HPDE6-E6E7 (cell line): ENCODE measurements at regions not wholly inside any gene's neighbourhood (a gene's known extent, or its start where the extent isn't known, plus 50 kb on each side); places are given as distances from the start of the nearest gene placed in this dataset.
"Not testable (repeated sequence)": the region's sequence is repeated elsewhere in the genome, so short reads cannot be mapped to it uniquely, and the experiment has no call there.

Experiments used
- DNase-seq: peaks from one replicate; pipeline ENCODE4 v3.0.0; 2011; ENCODE audit warnings: missing footprints; ENCODE audit errors: extremely low spot score

DNA sequence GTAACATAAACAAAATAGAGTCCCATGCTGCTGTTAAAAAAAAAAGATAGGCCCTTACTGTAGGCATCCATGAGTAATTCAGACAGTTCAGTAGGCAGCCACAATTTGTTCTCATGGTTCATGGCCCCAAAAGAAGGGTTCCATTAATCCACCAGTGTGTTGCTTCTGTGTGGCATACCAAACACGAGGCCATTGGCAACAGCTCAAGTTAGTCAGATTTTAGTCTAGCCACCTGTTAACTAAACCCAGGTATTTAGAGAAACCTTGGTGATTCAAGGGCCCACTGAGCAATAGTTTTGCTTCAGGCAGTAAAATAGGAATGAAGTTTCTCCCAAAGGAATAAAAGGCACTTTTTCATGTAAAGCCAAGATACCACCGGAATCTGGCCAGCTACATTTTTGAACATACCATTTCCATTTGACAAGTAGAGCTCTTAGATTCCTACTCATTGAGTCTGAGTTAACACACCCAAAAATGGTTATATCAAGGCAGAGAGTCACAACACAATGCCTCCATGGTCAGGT, 80.1 kb upstream of the SRD5A2 start:
- DNase-seq: no peak

DNA sequence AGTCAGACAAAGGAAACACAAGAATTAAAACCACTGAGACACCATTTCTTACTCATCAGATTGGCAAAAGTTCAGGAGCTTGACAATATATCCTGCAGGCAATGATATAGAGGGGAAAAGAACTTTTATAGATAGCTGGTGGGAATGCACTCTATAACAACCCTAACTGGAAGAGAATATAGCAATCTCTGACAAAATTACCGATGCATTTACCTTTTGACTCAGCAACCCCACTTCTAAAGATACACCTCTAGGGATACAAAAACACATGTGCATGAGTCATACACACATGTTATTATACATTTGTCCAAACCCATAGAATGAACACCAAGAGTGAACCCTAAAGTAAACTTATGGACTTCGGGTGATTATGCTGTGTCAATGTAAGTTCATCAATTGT, 79.4 kb upstream of the SRD5A2 start:
- no peak for DNase-seq

DNA sequence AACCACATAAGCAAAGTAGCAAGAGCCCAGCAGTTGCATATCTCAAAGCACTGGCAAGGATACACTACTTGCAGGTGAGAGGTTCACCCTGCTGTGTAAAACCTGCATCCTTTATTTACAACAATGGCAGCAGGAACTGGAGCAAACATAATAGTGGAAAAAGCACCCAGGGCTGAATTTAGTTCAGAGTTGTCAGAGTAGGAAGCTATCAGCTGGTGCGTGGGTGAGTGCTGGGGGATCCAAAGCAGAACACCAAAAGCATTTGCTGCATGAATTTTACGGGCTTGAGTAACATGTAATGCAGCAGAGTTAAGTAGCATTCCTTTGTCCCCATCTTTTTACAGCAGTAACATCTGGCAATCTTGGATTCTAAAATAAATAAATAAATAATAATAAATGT, 73.5 kb upstream of the SRD5A2 start:
- DNase-seq: no peak

DNA sequence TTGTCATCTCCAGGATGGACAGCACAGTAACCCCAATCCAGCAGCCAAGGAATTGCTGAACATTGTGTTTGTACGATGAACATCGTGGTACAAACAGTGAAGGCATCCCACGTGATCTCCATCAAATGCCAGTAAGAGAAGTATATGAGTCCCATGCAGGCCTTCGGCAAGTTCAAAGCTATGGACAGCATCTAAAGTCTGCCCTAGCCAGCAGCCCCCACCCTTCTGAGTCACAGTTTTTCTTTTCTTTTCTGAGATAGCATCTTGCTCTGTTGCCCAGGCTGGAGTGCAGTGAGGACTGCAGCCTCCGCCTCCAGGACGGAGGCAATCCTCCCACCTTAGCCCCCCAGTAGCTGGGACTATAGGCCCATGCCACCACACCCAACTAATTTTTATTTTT, 71.0 kb upstream of the SRD5A2 start:
- no peak for DNase-seq

DNA sequence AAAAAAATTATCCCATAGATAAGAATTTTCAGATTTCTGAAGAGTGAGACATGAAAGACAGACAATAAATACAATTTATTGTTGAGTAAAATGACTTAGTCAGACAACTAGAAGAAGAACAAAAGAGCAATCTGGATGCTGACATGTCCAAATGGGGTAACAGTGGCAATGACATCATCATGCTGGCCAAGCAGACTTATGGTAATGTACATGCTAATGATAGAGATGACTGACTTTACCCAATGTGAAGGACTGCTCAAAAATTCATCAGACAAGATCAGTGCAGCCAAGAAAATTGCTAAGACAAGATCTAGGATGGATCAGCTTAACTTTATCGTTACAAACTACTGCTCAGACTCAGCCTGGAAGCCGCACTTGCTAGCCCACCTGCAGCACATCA, 70.5 kb upstream of the SRD5A2 start:
- no peak for DNase-seq

DNA sequence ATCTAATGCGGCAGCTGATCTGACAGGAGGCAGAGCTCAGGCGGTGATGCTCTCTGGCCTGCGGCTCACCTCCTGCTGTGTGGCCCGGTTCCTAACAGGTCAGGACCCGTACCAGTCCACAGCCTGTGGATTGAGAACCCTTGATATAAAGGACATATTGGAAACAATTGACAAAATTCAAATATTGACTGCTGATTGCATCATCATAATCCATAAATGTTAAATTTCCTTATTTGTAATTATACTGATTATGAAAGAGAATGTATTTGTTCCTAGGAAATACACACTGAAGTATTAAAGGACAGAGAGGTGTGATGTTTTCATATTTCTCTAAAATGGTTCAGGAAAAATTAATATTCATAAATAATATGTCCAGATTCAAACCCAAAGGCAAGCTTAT, 63.8 kb upstream of the SRD5A2 start:
- no peak for DNase-seq

DNA sequence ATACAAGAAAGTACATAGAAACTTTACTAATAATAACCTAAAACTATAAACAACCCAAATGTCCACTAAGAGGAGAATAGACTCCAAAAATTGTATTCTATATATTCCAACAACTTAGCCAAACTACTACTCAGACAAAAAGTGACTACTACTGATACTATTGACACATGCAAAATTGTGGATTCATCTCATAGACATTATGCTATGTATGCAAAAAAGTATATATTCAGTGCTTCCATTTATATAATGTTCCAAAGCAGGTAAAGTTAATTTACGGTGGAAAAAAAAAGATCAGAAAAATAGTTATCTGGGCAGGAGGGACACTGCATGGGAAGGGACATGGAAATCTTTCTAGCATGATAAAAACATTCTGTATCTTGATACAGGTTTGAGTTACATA, 62.0 kb upstream of the SRD5A2 start:
- no peak for DNase-seq

DNA sequence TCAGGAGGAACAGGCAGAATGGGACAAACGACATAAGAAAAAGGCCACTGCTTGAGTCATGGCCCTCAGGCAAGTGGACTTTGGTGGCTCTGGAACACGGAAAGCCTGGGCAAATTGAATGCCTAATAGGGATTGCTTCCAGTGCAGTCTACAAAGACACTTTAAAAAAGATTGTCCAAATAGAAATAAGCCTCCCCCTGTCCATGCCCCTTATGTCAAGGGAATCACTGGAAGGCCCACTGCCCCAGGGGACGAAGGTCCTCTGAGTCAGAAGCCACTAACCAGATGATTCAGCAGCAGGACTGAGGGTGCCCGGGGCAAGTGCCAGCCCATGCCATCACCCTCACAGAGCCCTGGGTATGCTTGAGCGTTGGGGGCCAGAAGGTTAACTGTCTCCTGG, 51.5 kb upstream of the SRD5A2 start:
- not testable (repeated sequence) for DNase-seq
